HG03196 (cell line): ENCODE measurements at regions not wholly inside any gene's neighbourhood (a gene's known extent, or its start where the extent isn't known, plus 50 kb on each side); places are given as distances from the start of the nearest gene placed in this dataset.

Experiments used
- ATAC-seq: cut with Tn5 transposase; IDR thresholded peaks from one replicate; pipeline ENCODE4 v1.9.1; 2021; ENCODE audit not compliant: unreplicated experiment

GRCh38 chr16:64892835-64893785, 228.8 kb downstream of the CDH11 start:
- no peak for ATAC-seq

DNA sequence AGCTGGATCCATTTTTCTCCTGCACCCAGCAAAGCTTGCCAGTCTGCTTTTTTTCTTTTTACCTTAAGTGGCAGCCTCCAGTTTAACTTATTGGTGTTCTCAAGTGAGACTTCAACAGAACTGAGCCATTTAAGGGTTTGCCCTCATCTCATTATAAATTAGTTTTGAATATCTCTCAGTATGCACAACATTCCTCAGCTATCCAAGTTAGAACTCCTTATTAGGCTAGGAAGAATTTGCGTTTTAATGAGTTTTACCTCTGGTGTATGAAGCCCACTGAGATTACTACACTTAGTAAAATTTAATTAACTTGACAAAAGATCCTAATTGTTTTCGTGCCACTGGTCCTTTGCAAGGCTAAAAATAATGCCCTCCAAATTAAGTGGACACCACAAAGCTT, 232.4 kb downstream of the CDH11 start:
- no peak for ATAC-seq

GRCh38 chr16:64887651-64888050, 234.2 kb downstream of the CDH11 start:
- no peak for ATAC-seq

GRCh38 chr16:64882078-64882784, 239.6 kb downstream of the CDH11 start:
- no peak for ATAC-seq

- ATAC-seq, result no peak
Measured at GRCh38 chr16:64880994-64881393, 240.9 kb downstream of the CDH11 start.

DNA sequence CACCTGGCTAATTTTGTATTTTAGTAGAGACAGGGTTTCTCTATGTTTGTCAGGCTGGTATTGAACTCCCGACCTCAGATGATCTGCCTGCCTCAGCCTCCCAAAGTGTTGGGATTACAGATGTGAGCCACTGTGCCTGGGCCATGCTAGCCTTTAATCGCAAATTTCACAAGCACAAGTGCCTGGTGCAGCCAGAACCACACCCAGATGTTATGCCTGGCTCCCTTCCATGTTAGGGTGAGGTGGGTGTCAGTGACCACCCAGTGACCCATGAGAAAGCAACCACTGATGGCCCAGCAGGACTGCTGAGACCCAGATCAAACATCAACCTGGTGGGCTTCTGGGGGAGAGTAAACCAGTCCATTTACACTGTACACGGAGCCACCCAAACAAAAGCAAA, 241.9 kb downstream of the CDH11 start:
- no peak for ATAC-seq

DNA sequence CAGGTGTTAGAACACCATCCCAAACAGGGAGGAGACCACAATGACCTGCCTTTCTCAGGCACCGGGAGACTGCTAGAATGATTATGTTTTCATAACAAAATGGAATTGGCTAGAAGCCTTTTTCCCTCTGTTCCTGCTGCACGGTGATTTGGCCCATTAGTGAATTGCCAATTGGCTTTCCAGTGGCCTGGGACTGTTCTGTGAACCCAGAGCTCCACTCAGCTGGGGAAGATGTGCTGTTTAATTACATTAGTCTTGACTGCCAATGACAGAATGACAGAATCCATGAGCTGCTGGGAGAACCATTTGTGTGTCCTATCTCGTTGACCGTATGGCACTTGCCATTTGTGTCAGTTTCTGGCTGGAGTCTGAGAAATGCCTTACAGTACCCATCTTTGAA, 242.9 kb downstream of the CDH11 start:
- ATAC-seq, result no peak

GRCh38 chr16:64872101-64872500, 249.8 kb downstream of the CDH11 start:
- ATAC-seq, result no peak

DNA sequence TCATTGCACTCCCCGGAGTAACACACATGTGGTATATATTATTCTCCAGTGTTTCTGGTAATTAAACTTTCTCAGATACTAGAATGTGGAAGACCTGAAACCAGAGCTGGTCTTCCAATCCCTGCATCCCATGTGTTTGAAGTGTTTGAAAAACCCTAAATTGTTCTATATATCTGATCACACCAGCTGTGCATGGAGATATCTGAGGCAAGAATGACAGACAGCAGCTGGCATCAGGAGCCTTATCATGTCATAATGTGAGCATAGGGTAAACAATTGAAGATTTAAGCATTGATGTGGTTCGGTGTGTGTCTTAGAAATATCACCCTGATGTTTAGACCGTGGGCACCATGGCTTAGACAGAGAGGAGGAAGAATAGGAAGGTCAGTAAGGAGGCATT, 251.0 kb downstream of the CDH11 start:
- no peak for ATAC-seq

DNA sequence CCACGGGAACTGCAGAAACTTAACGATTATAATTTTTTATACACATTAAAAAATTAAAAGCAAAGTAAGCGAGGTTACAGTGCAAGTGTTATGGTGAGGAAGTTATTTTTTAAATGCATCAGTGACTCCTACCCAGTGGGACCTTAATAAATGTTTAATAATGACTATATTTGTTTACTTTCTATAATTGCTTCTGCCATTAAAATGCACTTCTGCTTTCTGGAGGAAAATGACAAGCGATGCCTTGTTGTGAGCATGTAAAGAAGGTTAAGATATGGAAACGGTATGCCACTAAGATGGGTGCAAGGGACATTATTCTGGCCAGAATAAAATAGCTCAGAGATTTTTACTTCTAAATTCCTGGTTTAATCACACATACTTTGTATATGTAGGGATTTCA, 252.1 kb downstream of the CDH11 start:
- ATAC-seq, result no peak

DNA sequence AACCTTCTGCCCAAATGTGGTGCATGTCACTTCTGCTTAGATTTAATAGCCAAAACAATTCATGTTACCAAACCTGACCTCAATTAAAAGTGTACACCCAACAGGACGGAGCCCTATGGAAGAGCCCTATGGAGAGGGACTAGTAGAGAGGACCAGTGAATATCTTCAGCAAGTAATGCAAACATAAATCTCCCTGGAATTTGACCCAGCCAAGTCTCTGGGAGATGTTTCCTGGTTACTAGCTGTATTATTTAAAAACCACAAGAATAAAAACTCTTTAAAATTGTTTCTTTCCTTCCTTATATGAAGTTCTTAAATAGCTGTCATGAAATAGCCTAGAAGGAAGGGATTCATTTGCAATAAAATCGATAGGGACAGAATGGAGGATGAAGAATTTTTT, 255.8 kb downstream of the CDH11 start:
- no peak for ATAC-seq

DNA sequence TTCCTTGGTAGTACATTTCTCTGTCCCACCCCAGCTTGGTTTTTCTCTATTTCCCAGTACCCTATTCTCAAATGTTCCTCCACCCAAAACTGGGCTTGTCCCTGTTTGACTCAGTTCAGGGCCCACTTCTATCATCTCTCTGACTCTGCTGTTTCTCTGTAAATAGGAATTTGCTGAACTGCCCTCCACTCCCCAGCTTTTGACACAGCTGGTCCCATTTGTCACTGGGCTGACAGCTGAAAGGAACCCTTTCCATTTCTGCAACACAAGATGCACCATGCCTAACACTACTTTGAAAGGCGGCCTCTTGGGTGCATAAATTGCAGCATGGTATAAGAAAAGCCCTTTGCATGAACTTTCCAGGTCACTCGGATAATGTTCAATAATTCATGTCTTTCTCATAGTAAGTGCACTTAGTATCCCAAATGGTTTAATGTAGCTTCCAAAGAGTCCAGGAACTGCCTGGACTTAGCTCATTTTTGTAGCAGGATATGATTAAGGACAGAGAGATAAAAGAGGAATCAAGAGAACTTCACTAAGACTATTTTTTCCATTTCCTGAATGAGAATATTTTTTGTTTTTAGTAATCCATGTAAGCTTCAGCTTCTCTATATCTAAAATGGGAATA, 256.7 kb downstream of the CDH11 start:
- no peak for ATAC-seq

- ATAC-seq, result no peak
Measured at GRCh38 chr16:64864232-64864809, 257.5 kb downstream of the CDH11 start.

GRCh38 chr16:64858076-64858475, 263.8 kb downstream of the CDH11 start:
- no peak for ATAC-seq

DNA sequence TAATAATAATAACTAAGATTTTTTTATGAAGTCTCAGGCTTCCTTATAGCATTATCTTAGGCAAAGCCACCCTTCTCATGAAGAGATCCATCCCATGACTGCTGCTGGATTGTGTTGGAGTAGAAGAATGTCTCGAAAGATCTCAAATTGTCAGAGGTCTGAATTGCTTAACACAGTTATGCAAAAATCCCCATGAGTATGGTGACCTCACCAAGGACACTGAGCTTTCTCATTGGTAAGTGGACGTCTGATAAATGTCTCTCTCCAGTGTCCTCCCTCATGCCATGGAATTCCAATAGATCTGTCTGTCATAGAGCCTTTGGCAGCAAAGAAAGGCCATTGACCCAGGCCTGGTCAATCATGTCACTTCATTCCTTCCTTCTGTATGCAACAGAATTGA, 264.5 kb downstream of the CDH11 start:
- no peak for ATAC-seq

DNA sequence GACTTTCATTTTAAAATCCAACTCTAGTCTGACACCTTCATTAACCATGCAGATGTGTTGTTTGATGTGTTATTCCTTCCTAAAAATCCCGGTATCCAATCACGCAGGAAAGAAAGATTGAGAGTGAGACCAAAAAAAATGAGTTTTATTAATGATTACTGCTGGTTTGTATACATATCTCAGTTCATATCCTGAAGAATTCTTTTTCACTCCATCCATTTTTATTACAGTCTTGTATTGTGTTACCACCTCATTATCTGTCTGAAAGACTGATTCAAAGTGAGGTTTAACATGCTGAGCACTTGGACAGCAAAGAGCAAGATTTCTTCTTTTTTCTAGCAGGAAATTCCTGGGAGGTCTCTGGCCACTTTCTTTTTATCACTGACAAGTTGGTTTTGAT, 268.3 kb downstream of the CDH11 start:
- ATAC-seq, result no peak

DNA sequence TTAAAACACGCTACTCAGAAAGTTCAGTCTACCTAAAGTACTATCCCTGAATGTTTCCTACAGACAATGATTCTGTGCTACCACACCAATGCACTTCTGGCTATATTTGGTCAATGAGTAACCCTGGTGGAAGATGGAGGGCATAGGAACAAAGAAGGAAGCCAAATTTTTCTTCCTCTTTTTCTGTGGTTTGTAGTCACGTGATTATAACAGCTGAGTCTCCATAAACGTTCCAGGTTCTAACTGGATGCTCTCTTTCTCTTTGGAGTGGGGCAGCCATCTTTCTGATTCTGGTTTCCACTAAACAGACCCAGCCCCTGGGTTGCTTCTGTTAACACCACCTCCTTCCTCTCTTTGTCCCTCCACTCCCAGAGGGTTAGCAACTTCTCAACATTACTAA, 274.9 kb downstream of the CDH11 start:
- no peak for ATAC-seq

- no peak for ATAC-seq
Measured at GRCh38 chr16:64845071-64845470, 276.8 kb downstream of the CDH11 start.

DNA sequence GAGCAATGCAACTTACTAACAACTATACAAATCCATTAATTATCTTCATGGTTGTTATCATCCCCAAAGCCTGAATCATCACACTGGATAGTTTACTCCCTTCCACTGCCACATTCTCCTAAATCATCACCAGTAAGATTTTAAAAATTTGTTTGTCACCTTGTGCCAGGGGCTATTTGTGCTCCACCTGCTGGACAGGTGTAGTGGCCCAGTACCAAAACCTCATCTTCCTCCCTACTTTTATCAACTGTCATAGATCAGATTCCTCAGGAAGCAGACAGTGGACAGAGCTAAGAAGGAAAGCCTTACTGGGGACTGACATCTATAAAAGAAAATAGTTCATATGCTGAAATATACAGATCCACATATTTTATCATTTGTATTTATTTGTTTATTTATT, 280.4 kb downstream of the CDH11 start:
- no peak for ATAC-seq

DNA sequence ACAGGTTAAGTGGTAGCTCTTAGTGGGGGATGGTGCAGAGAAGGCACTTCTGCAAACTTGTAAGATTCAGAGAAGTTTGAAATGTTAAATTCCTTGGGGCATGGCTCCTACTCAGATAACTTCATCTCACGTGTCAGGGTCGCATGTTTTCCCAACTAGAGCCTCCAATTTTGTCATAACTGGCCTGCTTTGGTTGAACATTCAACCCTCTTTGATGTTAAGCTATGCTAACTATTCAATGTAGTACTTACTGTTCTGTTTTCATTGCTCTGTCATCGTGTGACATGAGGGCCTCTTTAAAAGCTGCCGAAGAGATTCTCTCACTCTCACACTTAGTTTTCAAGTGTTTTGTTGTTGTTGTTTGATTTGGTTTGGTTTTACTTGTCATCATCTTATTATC, 280.8 kb downstream of the CDH11 start:
- ATAC-seq, result no peak

- no peak for ATAC-seq
Measured at GRCh38 chr16:64830653-64831052, 291.2 kb downstream of the CDH11 start.

DNA sequence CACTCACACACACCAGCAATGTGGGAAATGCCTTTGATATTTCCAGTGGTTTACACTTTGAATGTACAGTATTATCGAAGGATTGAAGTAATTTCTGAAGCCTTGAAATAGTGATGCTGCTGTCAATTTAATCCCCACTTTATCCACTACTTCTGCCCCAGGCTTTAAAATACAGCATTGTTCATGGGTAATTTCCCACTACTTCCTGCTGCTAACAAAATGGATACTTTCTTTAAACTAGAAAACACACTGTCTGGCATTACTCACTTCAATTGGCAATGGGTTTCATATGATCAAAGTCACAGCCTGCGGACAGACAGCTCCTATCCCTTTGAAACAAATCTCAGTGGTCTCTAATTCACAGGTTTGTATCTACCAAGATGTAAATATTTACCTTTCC, 292.2 kb downstream of the CDH11 start:
- no peak for ATAC-seq
